ENCODE measurements at regions not wholly inside any gene's neighbourhood (a gene's known extent, or its start where the extent isn't known, plus 50 kb on each side); places are given as distances from the start of the nearest gene placed in this dataset.

GRCh38 chr1:172969611-172970010, 81.1 kb downstream of the TNFSF18 start:
- TF ChIP-seq CTBP2 (IDR thresholded peaks at IDR 0.05; ENCODE audit: borderline replicate concordance, insufficient read depth, insufficient read length, low read length) (no peak), SIX5 (IDR thresholded peaks at IDR 0.05; ENCODE audit: low read depth, low read length) (no peak)
- TF ChIP-seq, protein P1, sequence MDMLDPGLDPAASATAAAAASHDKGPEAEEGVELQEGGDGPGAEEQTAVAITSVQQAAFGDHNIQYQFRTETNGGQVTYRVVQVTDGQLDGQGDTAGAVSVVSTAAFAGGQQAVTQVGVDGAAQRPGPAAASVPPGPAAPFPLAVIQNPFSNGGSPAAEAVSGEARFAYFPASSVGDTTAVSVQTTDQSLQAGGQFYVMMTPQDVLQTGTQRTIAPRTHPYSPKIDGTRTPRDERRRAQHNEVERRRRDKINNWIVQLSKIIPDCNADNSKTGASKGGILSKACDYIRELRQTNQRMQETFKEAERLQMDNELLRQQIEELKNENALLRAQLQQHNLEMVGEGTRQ (IDR thresholded peaks at IDR 0.05; ENCODE audit: low read length), result no peak

More at GRCh38 chr1:172969611-172970010, 81.1 kb downstream of the TNFSF18 start:
- Histone ChIP-seq H2BK12ac (ENCODE audit: low read depth, low read length) (no peak overlapping the region), H2BK120ac (replicated peaks; ENCODE audit: low read depth, low read length) (no peak overlapping the region), H3K4me1 (replicated peaks in 1 of 4; ENCODE audit: control insufficient read depth in 3 of 4, insufficient read depth in 4 of 4, low read length in 3 of 4) (no peaks in the 10 kb centered on the region), H3K23me2 (ENCODE audit: low read depth, low read length) (no peaks in the 10 kb centered on the region; the same call in 1 of the 2 replicates), H2BK20ac (ENCODE audit: low read length) (no peak overlapping the region), H3K18ac (ENCODE audit: extremely low read depth, low read length) (no peak overlapping the region), H3K4me2 (ENCODE audit: insufficient read depth in 1 of 2, low read depth in 2 of 2, low read length in 2 of 2) (no peak overlapping the region), H3K23ac (ENCODE audit: insufficient read length) (no peak overlapping the region), H3K9me3 (ENCODE audit: insufficient read depth in 2 of 2, low read depth in 1 of 2, low read length in 1 of 2) (no peaks in the 10 kb centered on the region), H3K9ac (replicated peaks in 1 of 4; ENCODE audit: extremely low read depth in 1 of 4, low read depth in 3 of 4, low read length in 3 of 4) (no peak overlapping the region), H2AK5ac (ENCODE audit: low read depth, low read length) (no peak overlapping the region), H3K27me3 (replicated peaks in 1 of 4; ENCODE audit: control insufficient read depth in 3 of 4, extremely low read depth in 1 of 4, insufficient read depth in 3 of 4, low read length in 3 of 4) (no peaks in the 10 kb centered on the region), H2AFZ (ENCODE audit: low read length) (0 out of 2 replicates have a peak overlapping the region, but pooled peaks have one; percentile 12), H3K79me2 (ENCODE audit: control insufficient read depth in 1 of 2, insufficient read depth in 2 of 2, low read length in 2 of 2) (no peaks in the 10 kb centered on the region), H3K4me3 (ENCODE audit: extremely low read depth in 1 of 4, insufficient read depth in 2 of 4, low read depth in 3 of 4, low read length in 4 of 4) (no peak overlapping the region), H3K4ac (replicated peaks; ENCODE audit: insufficient read length, low read depth, low read length) (no peak overlapping the region), H3K36me3 (ENCODE audit: control insufficient read depth in 2 of 4, insufficient read depth in 4 of 4, low read length in 3 of 4) (no peaks in the 10 kb centered on the region), H4K5ac (ENCODE audit: insufficient read length, low read depth, low read length) (no peak overlapping the region), H2BK5ac (ENCODE audit: low read depth, low read length) (no peak overlapping the region), H3K27ac (ENCODE audit: low read depth, low read length) (no peak overlapping the region), H2BK15ac (ENCODE audit: low read length) (no peak overlapping the region), H3K79me1 (ENCODE audit: low read depth, low read length) (no peaks in the 10 kb centered on the region), H4K8ac (ENCODE audit: extremely low read depth, insufficient read depth, low read length) (no peak overlapping the region), H3K14ac (ENCODE audit: insufficient read length) (no peak overlapping the region), H4K91ac (replicated peaks; ENCODE audit: insufficient read length, low read length) (no peak overlapping the region), H3K56ac (replicated peaks; ENCODE audit: insufficient read length, low read depth, low read length) (no peak overlapping the region), H4K20me1 (replicated peaks in 1 of 2; ENCODE audit: control insufficient read depth in 1 of 2, insufficient read depth in 2 of 2, low read length in 2 of 2) (no peaks in the 10 kb centered on the region)
- CTCF ChIA-PET (ENCODE audit: partially characterized antibody), result interaction anchor here (1.0 kb wide), 1 partner anchor 9 kb away, joined by 3 read pairs; no protein-coding TSS in a partner anchor
- DNase-seq (ENCODE audit: low read depth in 1 of 2, low spot score in 2 of 2) (no peak), FAIRE-seq (no peak)
- POLR2A ChIA-PET (ENCODE audit: partially characterized antibody), result no interaction called here

Data from H1 (cell line).